Myocyte (in vitro differentiated cells): ENCODE measurements at regions not wholly inside any gene's neighbourhood (a gene's known extent, or its start where the extent isn't known, plus 50 kb on each side); places are given as distances from the start of the nearest gene placed in this dataset.

Source experiments
- DNase-seq: peaks from one replicate; pipeline ENCODE4 v3.0.0-alpha.2; 2012; ENCODE audit warnings: low read depth

DNA sequence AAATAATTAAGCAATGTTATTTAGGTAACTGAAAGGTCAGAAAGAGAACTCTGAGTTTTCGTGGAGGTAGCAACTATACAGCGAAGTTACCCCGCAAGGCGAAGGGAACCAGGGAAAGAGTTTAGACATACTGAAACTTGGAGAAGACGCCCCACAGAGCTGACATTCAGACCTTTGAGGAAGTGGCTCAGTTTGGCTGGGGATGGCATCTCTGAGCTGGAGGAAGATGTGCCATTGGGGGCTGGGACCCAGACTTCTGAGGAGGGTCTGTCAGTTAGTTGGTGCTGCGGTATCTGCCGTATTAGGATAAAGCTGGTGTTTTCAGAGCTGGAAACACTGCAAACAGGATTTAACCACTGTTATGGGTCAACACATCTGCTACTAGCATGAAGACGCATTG, 156.6 kb downstream of the ANKRD50 start:
- DNase-seq: no peak

DNA sequence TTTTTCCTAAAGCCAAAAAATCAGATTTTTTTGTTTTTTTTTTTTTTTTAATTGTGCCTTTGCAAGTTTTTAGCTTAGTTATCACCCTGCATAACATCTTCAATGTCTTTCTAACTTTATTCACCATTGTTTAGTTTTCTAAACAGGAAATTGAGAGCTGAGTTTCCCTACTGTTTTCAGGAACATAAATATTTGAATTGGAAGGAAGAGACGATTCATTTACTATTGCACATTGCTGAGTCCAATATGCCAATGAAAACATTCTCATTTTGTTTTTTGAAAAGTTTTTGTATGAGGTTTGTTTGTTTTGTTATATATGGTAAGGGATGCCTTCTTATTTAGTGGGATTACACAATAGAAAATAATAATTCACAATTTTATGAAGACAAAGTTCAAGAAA, 148.4 kb downstream of the ANKRD50 start:
- DNase-seq: no peak

DNA sequence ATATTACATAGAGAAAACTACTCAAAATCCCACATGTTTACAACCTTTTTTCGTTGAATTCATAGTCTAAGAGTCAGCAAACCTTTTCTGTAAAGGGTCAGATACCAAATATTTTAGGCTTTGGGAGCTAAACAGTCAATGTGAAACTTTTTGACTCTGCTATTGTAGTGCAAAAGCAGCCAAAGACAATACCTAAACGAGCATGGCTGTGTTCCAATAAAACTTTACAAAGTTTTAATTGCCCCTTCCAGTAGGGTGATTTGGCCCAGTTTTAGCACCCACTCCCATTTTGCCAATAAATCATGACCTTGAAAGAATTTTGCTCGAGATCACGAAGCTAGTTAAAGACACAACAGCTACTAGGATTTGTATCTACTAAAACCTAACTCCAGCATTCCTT, 147.2 kb downstream of the ANKRD50 start:
- no peak for DNase-seq

DNA sequence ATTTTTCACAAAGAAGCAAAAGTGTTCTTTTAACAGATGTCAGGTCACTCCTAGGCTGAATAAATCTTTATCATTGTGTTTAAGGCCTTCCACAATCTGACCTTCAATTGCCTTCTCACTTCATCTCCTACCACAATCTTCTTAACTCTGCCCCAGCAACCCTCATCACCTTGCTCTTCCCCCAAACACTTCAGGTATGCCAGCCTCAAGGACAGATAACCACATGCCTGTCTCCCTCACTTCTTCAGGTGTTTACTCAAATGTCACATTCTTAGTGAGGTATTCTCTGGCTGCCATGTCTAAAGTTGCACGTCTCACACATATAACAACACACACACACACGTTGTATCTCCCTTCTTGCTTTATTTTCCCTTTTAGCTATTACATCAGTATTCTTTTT, 146.5 kb downstream of the ANKRD50 start:
- DNase-seq: no peak

DNA sequence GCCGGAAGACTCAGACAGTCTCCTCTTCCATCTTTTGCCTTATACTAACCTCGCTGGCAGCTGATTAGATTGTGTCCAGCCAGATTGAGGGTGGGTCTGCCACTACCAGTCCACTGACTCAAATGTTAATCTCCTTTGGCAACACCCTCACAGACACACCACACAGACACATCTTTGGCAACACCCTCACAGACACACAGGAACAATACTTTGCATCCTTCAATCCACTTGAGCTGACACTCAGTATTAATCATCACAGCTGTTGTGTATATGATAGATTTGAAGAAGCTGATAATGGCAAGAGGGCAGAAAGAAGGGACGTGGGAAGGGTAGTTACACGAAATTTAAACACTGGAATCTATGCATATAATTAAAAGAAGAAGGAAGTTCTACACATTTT, 139.5 kb downstream of the ANKRD50 start:
- peak; percentile 8 for DNase-seq

DNA sequence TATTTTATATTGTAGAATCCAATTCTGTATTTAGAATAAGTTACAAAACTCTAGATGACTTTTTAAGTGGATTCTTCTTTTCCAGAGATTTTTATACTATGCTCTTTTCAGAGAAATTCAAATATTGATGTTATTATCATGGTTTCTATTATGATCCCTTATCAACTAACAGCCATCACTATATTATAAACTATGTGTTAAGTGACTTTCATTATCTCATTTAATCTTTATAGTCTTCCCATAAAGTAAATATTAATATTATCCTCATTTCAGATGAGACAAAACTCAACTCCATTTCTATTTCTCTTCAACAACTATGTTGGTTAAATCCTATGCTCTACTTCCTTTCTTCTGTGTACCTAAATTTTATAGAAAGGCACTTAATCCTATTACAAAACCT, 132.6 kb downstream of the ANKRD50 start:
- DNase-seq: no peak

DNA sequence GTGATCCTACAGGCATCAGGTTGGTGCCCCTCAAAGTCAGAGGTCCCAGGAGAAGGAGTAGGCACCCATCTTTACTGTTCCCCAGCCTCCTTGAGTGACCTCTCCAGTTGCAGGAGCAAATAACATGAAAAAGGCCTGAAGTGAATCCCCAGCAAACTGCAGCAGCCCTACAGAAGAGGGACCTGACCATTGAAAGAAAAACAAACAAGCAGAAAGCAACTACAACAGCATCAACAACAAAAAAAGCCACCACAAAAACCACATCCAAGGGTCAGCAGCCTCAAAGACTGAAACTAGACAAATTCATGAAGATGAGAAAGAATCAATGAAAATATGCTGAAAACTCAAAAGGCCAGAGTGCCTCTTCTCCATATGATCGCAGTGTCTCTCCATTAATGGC, 128.7 kb downstream of the ANKRD50 start:
- DNase-seq: no peak

DNA sequence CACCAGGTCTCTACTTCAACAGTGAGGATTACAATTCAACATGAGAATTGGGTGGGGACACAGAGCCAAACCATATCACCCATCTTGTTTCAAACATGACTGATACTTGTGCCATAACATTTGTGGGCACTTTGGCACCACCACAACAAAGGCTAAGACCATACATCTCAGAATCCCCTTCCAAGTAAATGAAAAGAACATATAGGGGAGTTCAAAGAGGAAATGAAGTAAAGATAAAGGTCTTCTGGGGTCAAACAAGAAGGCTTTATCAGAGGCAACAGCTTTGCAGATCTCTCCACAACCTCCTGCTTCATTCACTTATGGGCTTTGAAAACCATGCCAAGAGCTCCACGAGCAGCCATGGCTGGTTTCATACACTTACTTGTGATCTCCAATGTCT, 122.7 kb downstream of the ANKRD50 start:
- DNase-seq: no peak

DNA sequence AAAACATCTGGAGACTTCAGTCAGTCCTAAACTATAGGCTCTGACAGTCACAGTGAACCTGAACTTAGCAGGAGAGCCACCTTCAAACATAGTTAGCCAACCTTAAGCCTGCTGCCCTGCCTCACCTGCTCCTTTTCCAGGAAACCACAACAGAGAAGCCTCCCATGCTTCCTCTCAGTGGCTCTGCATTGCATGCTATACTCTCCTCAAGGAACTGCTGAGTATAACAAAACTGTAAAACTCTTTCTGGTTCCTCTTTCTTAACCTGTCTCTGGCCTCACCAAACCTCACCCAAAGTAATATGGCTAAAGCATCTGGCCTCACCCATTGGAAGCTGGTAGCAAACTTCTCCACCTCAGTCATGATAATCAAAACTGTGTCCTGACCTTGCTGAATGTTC, 122.1 kb downstream of the ANKRD50 start:
- no peak for DNase-seq

DNA sequence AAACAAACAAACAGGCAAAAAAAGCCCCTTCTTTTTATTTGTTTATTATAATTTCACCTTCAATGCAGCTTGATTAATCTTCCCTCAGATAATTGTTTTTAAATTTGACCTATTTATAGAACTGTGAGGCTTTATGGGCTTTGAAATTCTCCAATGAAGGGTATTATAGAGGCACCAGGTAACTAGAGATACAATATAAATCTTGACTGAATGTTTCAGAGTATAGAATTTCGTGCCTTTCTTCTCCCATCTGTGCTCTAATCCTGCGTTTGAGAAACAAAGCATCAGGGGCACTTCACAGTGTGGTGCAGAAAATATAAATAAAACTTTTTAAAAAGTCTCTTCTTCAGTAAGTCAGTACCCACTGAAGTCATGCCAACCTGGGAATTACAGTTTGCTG, 120.9 kb downstream of the ANKRD50 start:
- DNase-seq: no peak

DNA sequence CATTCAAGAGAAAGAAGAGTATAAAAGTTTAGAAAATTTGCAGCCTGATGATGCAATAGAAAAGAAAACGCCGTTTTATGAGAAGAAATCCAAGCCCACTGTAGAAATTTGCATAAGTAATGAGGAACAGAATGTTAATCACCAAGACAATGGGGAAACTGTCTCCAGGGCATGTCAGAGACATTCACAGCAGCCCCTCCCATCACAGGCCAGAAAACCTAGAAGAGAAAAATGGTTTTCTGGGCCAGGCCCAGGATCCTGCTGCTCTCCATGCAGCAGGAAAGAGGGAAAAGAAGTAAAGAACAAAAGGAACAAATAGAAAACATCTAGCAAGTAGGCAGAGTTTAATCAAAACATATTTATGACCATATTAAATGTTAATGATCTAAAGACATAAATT, 119.0 kb downstream of the ANKRD50 start:
- DNase-seq: no peak

DNA sequence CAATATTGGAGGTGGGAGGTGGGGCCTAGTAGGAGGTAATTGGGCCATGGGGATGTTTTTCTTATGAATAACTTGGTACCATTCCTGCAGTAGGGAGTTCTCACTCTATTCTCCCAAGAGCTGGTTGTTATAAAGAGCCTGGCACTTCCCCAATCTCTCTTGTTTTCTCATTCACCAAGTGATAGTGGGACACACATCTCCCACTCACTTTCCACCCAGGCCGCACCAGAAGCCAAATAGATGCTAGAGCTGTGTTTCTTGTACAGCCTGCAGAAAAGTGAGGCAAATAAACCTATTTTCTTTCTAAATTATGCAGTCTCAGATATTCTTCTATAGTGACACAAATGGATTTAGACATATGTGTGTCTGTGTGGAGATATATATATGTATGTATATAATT, 117.6 kb downstream of the ANKRD50 start:
- DNase-seq: no peak

DNA sequence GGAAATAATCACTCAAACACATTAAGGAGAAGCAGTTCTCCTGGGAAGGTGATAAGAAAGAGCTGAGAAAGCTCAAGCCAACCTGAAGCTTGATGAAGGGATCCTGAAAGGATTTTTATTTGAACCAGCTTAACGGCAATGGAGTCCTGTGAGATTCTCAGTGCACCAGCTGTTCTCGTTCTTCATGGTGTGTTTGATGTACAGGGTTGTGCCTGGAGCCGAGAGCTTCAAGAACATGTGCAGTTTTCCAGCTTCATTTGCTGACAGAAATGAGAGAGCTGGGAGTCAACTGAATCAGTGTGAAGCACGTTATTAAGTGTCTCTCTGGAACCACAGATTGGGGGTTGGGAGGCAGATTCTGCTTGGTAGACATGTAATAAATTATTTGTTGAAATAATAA, 115.7 kb downstream of the ANKRD50 start:
- peak; percentile 22 for DNase-seq

DNA sequence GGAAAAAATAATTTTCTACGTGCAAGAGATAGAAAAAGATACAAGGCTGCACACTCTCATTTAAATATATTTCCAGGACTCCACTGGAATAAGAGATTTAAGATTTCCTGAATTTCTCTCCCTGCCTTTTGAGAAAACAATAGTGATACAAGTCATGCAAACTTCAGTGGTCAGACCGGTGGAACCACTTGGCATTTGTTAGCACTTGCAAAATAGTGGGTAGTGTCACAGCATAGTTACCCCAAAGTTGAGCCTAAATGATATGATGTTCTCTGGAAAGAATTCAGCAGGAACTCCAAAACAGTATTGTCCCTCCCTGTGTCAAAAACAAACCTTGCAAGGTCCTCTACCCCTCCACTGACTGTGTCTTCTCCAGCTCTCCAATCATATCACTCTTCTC, 102.3 kb downstream of the ANKRD50 start:
- no peak for DNase-seq
